Tibial artery (tissue), 4 donors: ENCODE measurements at regions not wholly inside any gene's neighbourhood (a gene's known extent, or its start where the extent isn't known, plus 50 kb on each side); places are given as distances from the start of the nearest gene placed in this dataset.

ENCODE experiments used
- DNase-seq, 2 donors: peaks; one replicate each; pipeline ENCODE4 v3.0.0-alpha.2; 2019
- H3K27ac ChIP-seq, 2 donors: fragments of 200-600 bp; sonication (generic) in 1 of 2; 1 replicate in 1 of 2; 2 replicates in 1 of 2; pipeline ENCODE4 v1.5.1; 2018 to 2019; ENCODE audit warnings: mild to moderate bottlenecking in 1 of 2
- H3K27me3 ChIP-seq, 2 donors: fragments of 200-600 bp; sonication (generic) in 1 of 2; one replicate each; pipeline versions ENCODE4 v1.5.1 to v1.6.0; 2016 to 2019
- H3K36me3 ChIP-seq, 3 donors: fragments of 200-600 bp; sonication (generic) in 2 of 3; one replicate each; pipeline ENCODE4 v1.5.1; 2016 to 2019; ENCODE audit warnings: mild to moderate bottlenecking in 2 of 3
- H3K4me1 ChIP-seq, 4 donors: fragments of 200-600 bp; sonication (generic) in 2 of 4; 1 replicate in 3 of 4; 2 replicates in 1 of 4; pipeline ENCODE4 v1.5.1; 2016 to 2019
- H3K4me3 ChIP-seq, 2 donors: fragments of 200-600 bp; sonication (generic) in 1 of 2; 1 replicate in 1 of 2; 2 replicates in 1 of 2; pipeline ENCODE4 v1.5.1; 2018 to 2019; ENCODE audit warnings: mild to moderate bottlenecking in 2 of 2
- H3K9me3 ChIP-seq, 3 donors: fragments of 200-600 bp; sonication (generic) in 1 of 3; one replicate each; pipeline ENCODE4 v1.5.1; 2016 to 2019
- intact Hi-C: fragments of 100-400 bp; cut with DNase I; formaldehyde crosslinking; loops from one replicate; pipeline ENCODE4 v1.15.0; 2023; ENCODE audit warnings: low total_unique reads
- TF ChIP-seq, protein P1 (sequence below), 2 experiments: fragments of 200-600 bp in 1 of 2; fragments of 450-650 bp in 1 of 2; IDR thresholded peaks; one replicate each; pipeline ENCODE4 v1.5.1; 2017 to 2019; ENCODE audit warnings: antibody characterized with exemption in 2 of 2, mild to moderate bottlenecking in 1 of 2, moderate library complexity in 1 of 2

DNA sequence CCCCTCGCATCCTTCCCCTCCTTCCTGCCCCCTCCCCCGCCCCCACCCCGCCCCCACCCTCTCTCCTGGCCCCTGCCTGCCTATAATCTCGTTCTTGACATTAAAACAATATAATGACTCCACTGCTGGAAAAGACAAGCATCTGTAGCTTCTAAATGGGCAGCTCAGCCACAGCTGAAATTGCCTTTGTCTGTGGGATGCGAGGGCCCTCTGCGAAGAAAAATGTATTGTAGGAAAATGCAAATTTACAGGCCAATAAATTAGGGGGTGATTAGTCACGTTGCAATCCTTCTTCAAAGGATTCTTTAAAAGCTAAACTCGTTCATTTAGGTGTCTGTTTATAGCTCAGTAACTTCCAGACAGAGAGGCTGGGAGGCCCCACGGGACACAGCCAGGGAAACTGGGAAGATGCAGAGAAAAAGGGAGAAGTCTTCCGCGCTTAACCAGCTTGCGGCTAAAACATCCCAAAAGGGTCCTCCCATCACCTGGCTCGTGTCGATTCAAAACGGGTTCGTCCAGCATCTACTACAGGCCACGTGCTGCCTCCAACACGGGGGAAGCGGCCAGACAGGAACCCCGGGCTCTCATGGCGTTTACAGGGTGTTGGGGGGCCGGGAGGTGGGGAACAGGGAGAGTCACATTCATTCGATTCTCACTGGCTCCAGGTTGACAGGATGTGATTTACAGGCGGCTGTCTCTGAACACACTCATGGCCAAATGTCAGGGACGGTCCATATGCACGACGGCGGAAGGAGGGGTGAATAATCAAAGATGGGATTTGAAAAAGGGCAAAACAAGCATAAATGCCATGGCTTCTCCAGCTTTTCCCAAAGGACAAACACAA, 100.5 kb upstream of the ZBTB40 start:
- no peaks in the 10 kb centered on the region for H3K9me3 ChIP-seq
- no peak for DNase-seq
- no peaks in the 10 kb centered on the region for H3K36me3 ChIP-seq
- H3K27me3 ChIP-seq: peaks cover 0 to 75% of the 10 kb centered on the region in 2 donors
- no peak overlapping the region for H3K27ac ChIP-seq
- H3K4me3 ChIP-seq: no peak overlapping the region
- TF ChIP-seq, protein P1, sequence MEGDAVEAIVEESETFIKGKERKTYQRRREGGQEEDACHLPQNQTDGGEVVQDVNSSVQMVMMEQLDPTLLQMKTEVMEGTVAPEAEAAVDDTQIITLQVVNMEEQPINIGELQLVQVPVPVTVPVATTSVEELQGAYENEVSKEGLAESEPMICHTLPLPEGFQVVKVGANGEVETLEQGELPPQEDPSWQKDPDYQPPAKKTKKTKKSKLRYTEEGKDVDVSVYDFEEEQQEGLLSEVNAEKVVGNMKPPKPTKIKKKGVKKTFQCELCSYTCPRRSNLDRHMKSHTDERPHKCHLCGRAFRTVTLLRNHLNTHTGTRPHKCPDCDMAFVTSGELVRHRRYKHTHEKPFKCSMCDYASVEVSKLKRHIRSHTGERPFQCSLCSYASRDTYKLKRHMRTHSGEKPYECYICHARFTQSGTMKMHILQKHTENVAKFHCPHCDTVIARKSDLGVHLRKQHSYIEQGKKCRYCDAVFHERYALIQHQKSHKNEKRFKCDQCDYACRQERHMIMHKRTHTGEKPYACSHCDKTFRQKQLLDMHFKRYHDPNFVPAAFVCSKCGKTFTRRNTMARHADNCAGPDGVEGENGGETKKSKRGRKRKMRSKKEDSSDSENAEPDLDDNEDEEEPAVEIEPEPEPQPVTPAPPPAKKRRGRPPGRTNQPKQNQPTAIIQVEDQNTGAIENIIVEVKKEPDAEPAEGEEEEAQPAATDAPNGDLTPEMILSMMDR (IDR thresholded peaks at IDR 0.05): no peak
- H3K4me1 ChIP-seq: no peaks in the 10 kb centered on the region
- intact Hi-C loops: no loop called here

DNA sequence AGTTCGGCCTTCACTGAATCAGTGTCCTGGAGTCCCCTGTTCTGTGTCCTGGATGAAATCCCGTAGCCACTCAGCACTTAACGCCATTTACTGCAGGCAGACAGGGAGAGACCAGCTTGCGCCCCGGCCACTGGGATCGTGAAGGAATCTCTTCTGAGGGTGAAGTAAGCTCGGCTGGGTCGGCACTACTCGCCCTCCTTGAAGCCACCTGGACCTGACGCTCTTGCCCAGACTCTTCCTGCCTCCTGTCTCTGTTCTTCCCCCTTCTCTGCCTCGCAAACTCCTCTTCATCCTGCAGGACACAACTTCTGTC, 99.9 kb upstream of the ZBTB40 start:
- no peaks in the 10 kb centered on the region for H3K9me3 ChIP-seq
- TF ChIP-seq, protein P1 (IDR thresholded peaks at IDR 0.05): no peak
- DNase-seq: no peak
- no peaks in the 10 kb centered on the region for H3K36me3 ChIP-seq
- peaks cover 0 to 76% of the 10 kb centered on the region in 2 donors for H3K27me3 ChIP-seq
- no peaks in the 10 kb centered on the region for H3K4me1 ChIP-seq
- H3K4me3 ChIP-seq: no peak overlapping the region
- intact Hi-C loops: no loop called here
- no peak overlapping the region for H3K27ac ChIP-seq

DNA sequence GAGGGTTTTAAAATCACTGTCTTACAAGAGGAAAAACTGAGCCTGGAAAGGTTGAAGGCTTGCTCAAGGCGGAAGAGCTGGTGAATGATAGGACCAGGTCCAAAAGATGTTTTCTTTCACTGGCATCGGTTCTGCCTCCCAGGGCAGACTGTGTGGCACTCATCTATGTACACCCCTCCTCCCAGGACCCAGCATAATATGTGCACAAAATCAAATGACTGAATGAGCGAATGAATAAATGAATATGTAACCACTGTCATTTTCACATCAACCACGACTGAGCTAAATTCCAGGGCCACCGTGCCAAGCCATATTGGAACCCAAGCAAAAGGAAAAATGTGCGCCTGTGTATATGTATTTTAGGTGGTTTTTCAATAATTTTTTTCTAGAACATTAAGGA, 99.3 kb upstream of the ZBTB40 start:
- H3K4me1 ChIP-seq: no peaks in the 10 kb centered on the region
- H3K36me3 ChIP-seq: no peaks in the 10 kb centered on the region
- no peaks in the 10 kb centered on the region for H3K9me3 ChIP-seq
- TF ChIP-seq, protein P1 (IDR thresholded peaks at IDR 0.05): no peak
- peaks cover 0 to 80% of the 10 kb centered on the region in 2 donors for H3K27me3 ChIP-seq
- H3K4me3 ChIP-seq: no peak overlapping the region
- H3K27ac ChIP-seq: no peak overlapping the region
- no peak for DNase-seq
- intact Hi-C loops: no loop called here

DNA sequence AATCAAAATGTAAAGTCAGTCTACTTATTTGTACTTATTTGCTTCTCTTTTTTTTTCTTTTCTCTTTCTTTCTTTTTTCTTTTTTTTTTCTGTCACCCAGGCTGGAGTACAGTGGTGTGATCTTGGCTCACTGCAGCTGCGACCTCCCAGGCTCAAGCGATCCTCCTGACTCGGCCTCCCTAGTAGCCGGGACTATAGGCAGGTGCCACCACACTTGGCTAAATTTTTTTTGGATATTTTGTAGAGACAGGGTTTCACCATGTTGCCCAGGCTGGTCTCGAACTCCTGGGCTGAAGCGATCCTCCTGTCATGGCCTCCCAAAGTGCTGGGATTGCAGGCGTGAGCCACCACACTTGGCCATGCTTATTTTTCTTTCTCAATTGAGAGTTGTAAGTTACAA, 98.8 kb upstream of the ZBTB40 start:
- Histone ChIP-seq H3K27ac (no peak overlapping the region), H3K27me3 (peaks cover 0 to 82% of the 10 kb centered on the region in 2 donors), H3K9me3 (no peaks in the 10 kb centered on the region), H3K4me1 (no peaks in the 10 kb centered on the region), H3K36me3 (no peaks in the 10 kb centered on the region), H3K4me3 (no peak overlapping the region)
- intact Hi-C loops: no loop called here
- no peak for DNase-seq
- TF ChIP-seq, protein P1 (IDR thresholded peaks at IDR 0.05): no peak

DNA sequence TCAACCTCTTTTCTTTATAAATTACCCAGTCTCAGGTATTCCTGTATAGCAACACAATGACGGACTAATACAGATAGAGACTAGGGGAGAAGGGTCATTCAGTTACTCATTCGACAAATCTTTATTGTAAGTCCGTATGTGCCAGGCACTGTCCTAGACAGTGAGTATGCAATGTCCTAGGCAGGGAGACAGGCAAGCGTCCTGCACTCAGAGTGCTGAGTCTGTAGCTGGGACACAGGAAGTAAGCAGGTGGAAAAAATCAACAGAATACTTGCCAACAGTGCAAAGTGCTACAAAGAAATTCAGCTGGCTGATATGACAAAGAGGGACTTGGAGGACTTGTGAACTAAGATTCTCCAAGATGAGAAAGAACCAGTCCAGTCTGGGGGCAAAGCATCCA, 92.2 kb upstream of the ZBTB40 start:
- Histone ChIP-seq H3K4me1 (no peaks in the 10 kb centered on the region), H3K27me3 (peaks cover 0 to 65% of the 10 kb centered on the region in 2 donors), H3K36me3 (no peaks in the 10 kb centered on the region), H3K4me3 (no peak overlapping the region), H3K27ac (no peak overlapping the region), H3K9me3 (no peaks in the 10 kb centered on the region)
- no peak for DNase-seq
- TF ChIP-seq, protein P1 (IDR thresholded peaks at IDR 0.05): no peak
- intact Hi-C loops: no loop called here
